Renal cortical epithelial cell (primary cell): ENCODE measurements at regions not wholly inside any gene's neighbourhood (a gene's known extent, or its start where the extent isn't known, plus 50 kb on each side); places are given as distances from the start of the nearest gene placed in this dataset.
"Not testable (repeated sequence)": the region's sequence is repeated elsewhere in the genome, so short reads cannot be mapped to it uniquely, and the experiment has no call there.

Experiments
- DNase-seq: peaks from one replicate; pipeline ENCODE4 v3.0.0-alpha.2; 2011; ENCODE audit warnings: low read depth

GRCh38 chr2:131671841-131672470 is 144.3 kb downstream of the CCDC74A start:
- not testable (repeated sequence) for DNase-seq

- peak; percentile 63 for DNase-seq
These were observed 145.0 kb downstream of the CCDC74A start for GRCh38 chr2:131672471-131673399.

- peak; percentile 24 for DNase-seq
These were observed 145.9 kb downstream of the CCDC74A start for GRCh38 chr2:131673400-131674173.

GRCh38 chr2:131674174-131674507 is 146.5 kb downstream of the CCDC74A start:
- DNase-seq = no peak

- peak; percentile 22 for DNase-seq
These were observed 154.0 kb downstream of the CCDC74A start for GRCh38 chr2:131681611-131682121.

- peak; percentile 73 for DNase-seq
These were observed 154.6 kb downstream of the CCDC74A start for GRCh38 chr2:131682122-131682944.

GRCh38 chr2:131682945-131683330 is 155.2 kb downstream of the CCDC74A start:
- DNase-seq = peak; percentile 24

- DNase-seq = peak; percentile 51
These were observed 157.1 kb downstream of the CCDC74A start for GRCh38 chr2:131684631-131685316.

- peak; percentile 38 for DNase-seq
These were observed 158.6 kb downstream of the CCDC74A start for GRCh38 chr2:131686164-131686893.

GRCh38 chr2:131686894-131687238 is 159.2 kb downstream of the CCDC74A start:
- DNase-seq = not testable (repeated sequence)

- not testable (repeated sequence) for DNase-seq
These were observed 161.4 kb downstream of the CCDC74A start for GRCh38 chr2:131689066-131689465.

GRCh38 chr2:131711268-131711667 is 183.6 kb downstream of the CCDC74A start:
- DNase-seq = not testable (repeated sequence)

GRCh38 chr2:131717907-131718306 is 190.2 kb downstream of the CCDC74A start:
- DNase-seq = not testable (repeated sequence)

- peak; percentile 18 for DNase-seq
These were observed 193.5 kb downstream of the CCDC74A start for GRCh38 chr2:131721163-131721562.

GRCh38 chr2:131722256-131722655 is 194.6 kb downstream of the CCDC74A start:
- DNase-seq = peak; percentile 33

GRCh38 chr2:131724019-131724418 is 196.3 kb downstream of the CCDC74A start:
- DNase-seq = no peak

GRCh38 chr2:131728451-131728850 is 200.8 kb downstream of the CCDC74A start:
- DNase-seq = not testable (repeated sequence)

- DNase-seq = not testable (repeated sequence)
These were observed 205.8 kb downstream of the CCDC74A start for GRCh38 chr2:131733530-131733929.

- DNase-seq = not testable (repeated sequence)
These were observed 208.7 kb downstream of the CCDC74A start for GRCh38 chr2:131736406-131736805.

GRCh38 chr2:131738533-131738932 is 210.8 kb downstream of the CCDC74A start:
- DNase-seq = not testable (repeated sequence)
